MM.1S (cell line): ENCODE measurements at regions not wholly inside any gene's neighbourhood (a gene's known extent, or its start where the extent isn't known, plus 50 kb on each side); places are given as distances from the start of the nearest gene placed in this dataset.

Experiments used
- DNase-seq: peaks from one replicate; pipeline ENCODE4 v3.0.0-alpha.2; 2015
- H2AFZ ChIP-seq: fragments of 300-600 bp; sonication (generic); 2 replicates; pipeline ENCODE4 v1.6.0; 2016; ENCODE audit warnings: antibody characterized with exemption, low read length
- H3F3A ChIP-seq: fragments of 300-600 bp; sonication (generic); 2 replicates; pipeline ENCODE4 v1.6.1; 2016; ENCODE audit warnings: mild to moderate bottlenecking, antibody characterized with exemption, low read length, moderate library complexity, mixed read lengths; ENCODE audit not compliant: insufficient read depth
- H3K27ac ChIP-seq: fragments of 300-600 bp; sonication (generic); 2 replicates; pipeline ENCODE4 v1.5.1; 2016; ENCODE audit warnings: mild to moderate bottlenecking, low read length
- H3K27me3 ChIP-seq: fragments of 300-600 bp; sonication (generic); replicated peaks from 2 replicates; pipeline ENCODE4 v1.6.0; 2016; ENCODE audit warnings: low read length; ENCODE audit not compliant: insufficient read depth
- H3K36me3 ChIP-seq: fragments of 300-600 bp; sonication (generic); replicated peaks from 2 replicates; pipeline ENCODE4 v1.6.1; 2016; ENCODE audit warnings: mild to moderate bottlenecking, low read length, mixed read lengths; ENCODE audit not compliant: insufficient read depth
- H3K4me1 ChIP-seq: fragments of 300-600 bp; sonication (generic); 2 replicates; pipeline ENCODE4 v1.6.1; 2016; ENCODE audit warnings: low read length, mixed read lengths
- H3K4me2 ChIP-seq: fragments of 300-600 bp; sonication (generic); 2 replicates; pipeline ENCODE4 v1.6.0; 2016; ENCODE audit warnings: low read depth, low read length
- H3K4me3 ChIP-seq: fragments of 300-600 bp; sonication (generic); 2 replicates; pipeline ENCODE4 v1.5.1; 2016; ENCODE audit warnings: low read length, mixed read lengths
- H3K79me2 ChIP-seq: fragments of 300-600 bp; sonication (generic); 2 replicates; pipeline ENCODE4 v1.6.1; 2016; ENCODE audit warnings: mixed run types, low read length, mixed read lengths
- H3K9ac ChIP-seq: fragments of 300-600 bp; sonication (generic); 2 replicates; pipeline ENCODE4 v1.6.1; 2016; ENCODE audit warnings: low read length, mixed read lengths
- H3K9me2 ChIP-seq: fragments of 300-600 bp; sonication (generic); replicated peaks from 2 replicates; pipeline ENCODE4 v1.6.1; 2016; ENCODE audit warnings: mild to moderate bottlenecking, low read length, mixed read lengths; ENCODE audit not compliant: insufficient read depth
- H3K9me3 ChIP-seq: fragments of 300-600 bp; sonication (generic); replicated peaks from 2 replicates; pipeline ENCODE4 v1.6.1; 2016; ENCODE audit warnings: mild to moderate bottlenecking, low read length, mixed read lengths; ENCODE audit not compliant: insufficient read depth
- H4K20me1 ChIP-seq: fragments of 300-600 bp; sonication (generic); 2 replicates; pipeline ENCODE4 v1.6.1; 2016; ENCODE audit warnings: mild to moderate bottlenecking, low read length, moderate library complexity, mixed read lengths; ENCODE audit not compliant: insufficient read depth
- EZH2 ChIP-seq: fragments of 300-600 bp; sonication (generic); optimal IDR thresholded peaks from 2 replicates; pipeline ENCODE3; 2017; ENCODE audit warnings: low read depth, mild to moderate bottlenecking, antibody characterized with exemption, low read length, mixed read lengths
- EZH2phosphoT487 ChIP-seq: fragments of 300-600 bp; sonication (generic); IDR thresholded peaks from 2 replicates; pipeline ENCODE4 v1.6.1; 2018; ENCODE audit warnings: antibody characterized with exemption, low read length
- TF ChIP-seq, protein P1 (sequence below): fragments of 300-600 bp; sonication (generic); IDR thresholded peaks from 2 replicates; pipeline ENCODE4 v1.5.1; 2016; ENCODE audit warnings: antibody characterized with exemption, low read length, mixed read lengths

DNA sequence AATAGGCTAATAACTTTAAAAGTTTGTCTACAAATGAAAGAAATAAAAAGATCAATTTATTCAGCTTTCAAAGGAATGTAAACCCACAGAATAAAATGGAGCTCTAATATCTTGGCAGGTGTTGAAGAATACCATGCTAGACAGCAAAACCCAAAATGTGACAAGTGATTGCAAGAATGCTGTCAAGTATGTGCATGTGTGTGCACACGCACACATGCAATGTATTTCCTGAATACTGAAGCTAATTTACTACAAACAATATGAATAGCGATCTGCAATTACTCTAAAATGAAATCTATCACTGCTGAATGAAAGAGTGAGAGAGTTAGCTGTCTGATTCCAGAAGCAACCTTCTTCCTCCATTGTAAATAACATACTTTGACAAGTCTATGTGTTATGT is 179.2 kb upstream of the HSF2 start:
- Histone ChIP-seq H3K79me2 (no peaks in the 10 kb centered on the region), H3K27ac (no peak overlapping the region), H3K9me2 (no peaks in the 10 kb centered on the region), H3K4me2 (no peak overlapping the region), H2AFZ (no peak overlapping the region), H4K20me1 (no peaks in the 10 kb centered on the region), H3K9ac (no peak overlapping the region), H3K4me3 (no peak overlapping the region), H3K36me3 (no peaks in the 10 kb centered on the region), H3K9me3 (no peaks in the 10 kb centered on the region), H3K4me1 (0 out of 2 replicates have a peak, but pooled peaks cover 3% of the 10 kb centered on the region), H3K27me3 (no peaks in the 10 kb centered on the region), H3F3A (no peaks in the 10 kb centered on the region)
- TF ChIP-seq, protein P1, sequence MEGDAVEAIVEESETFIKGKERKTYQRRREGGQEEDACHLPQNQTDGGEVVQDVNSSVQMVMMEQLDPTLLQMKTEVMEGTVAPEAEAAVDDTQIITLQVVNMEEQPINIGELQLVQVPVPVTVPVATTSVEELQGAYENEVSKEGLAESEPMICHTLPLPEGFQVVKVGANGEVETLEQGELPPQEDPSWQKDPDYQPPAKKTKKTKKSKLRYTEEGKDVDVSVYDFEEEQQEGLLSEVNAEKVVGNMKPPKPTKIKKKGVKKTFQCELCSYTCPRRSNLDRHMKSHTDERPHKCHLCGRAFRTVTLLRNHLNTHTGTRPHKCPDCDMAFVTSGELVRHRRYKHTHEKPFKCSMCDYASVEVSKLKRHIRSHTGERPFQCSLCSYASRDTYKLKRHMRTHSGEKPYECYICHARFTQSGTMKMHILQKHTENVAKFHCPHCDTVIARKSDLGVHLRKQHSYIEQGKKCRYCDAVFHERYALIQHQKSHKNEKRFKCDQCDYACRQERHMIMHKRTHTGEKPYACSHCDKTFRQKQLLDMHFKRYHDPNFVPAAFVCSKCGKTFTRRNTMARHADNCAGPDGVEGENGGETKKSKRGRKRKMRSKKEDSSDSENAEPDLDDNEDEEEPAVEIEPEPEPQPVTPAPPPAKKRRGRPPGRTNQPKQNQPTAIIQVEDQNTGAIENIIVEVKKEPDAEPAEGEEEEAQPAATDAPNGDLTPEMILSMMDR, result no peak
- TF ChIP-seq EZH2 (no peak), EZH2phosphoT487 (no peak)
- no peak for DNase-seq

DNA sequence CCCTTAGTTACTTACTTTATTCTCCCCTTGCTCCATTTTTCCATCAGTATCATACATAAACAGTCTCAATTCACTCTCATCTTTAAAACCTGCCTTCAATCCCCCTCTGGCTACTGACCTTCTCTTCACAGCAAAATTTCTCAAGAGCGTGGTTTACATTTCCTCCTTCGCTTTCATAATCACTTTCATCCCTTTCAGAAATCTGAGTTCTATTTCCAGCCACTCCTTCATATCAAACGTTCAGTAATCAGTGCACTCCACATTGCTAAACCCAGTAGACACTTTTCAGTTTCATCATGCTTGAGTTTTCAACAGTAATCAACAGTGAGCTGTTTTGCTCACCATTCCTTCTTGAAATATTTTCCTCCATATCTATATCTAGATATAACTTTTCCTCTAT is 176.7 kb upstream of the HSF2 start:
- no peak overlapping the region for H2AFZ ChIP-seq
- TF ChIP-seq EZH2 (no peak), EZH2phosphoT487 (no peak)
- TF ChIP-seq, protein P1, result no peak
- no peaks in the 10 kb centered on the region for H3K9me2 ChIP-seq
- 0 out of 2 replicates have a peak, but pooled peaks cover 3% of the 10 kb centered on the region for H3K4me1 ChIP-seq
- no peak overlapping the region for H3K4me3 ChIP-seq
- H3K27me3 ChIP-seq, result no peaks in the 10 kb centered on the region
- H4K20me1 ChIP-seq, result no peaks in the 10 kb centered on the region
- DNase-seq, result peak; percentile 19
- H3K9me3 ChIP-seq, result no peaks in the 10 kb centered on the region
- H3K36me3 ChIP-seq, result no peaks in the 10 kb centered on the region
- H3F3A ChIP-seq, result no peaks in the 10 kb centered on the region
- no peak overlapping the region for H3K4me2 ChIP-seq
- H3K27ac ChIP-seq, result no peak overlapping the region
- H3K79me2 ChIP-seq, result no peaks in the 10 kb centered on the region
- no peak overlapping the region for H3K9ac ChIP-seq

DNA sequence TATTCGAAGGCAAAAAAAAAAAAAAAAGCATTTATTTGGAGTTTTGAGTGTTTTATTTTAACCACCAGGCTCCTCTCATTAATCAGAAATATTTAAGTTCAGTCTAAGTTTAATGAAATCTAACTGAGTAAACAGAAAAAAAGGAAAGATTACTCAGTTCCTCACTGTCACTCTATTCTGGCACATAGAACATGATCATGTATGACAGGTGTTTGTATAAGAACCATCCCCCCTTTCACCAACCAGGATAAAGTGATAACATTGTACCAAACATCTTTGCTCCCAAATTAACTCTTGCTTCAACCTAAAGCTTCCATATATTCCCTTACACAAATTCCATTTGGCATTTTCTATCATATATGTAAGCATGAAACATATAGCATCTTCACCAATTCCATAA is 176.2 kb upstream of the HSF2 start:
- no peaks in the 10 kb centered on the region for H3K9me2 ChIP-seq
- no peak overlapping the region for H3K4me2 ChIP-seq
- no peak for DNase-seq
- H3K4me1 ChIP-seq, result 0 out of 2 replicates have a peak, but pooled peaks cover 3% of the 10 kb centered on the region
- TF ChIP-seq, protein P1, result no peak
- no peak for TF ChIP-seq EZH2
- TF ChIP-seq EZH2phosphoT487, result no peak
- H3K27me3 ChIP-seq, result no peaks in the 10 kb centered on the region
- no peaks in the 10 kb centered on the region for H3K9me3 ChIP-seq
- H4K20me1 ChIP-seq, result no peaks in the 10 kb centered on the region
- no peaks in the 10 kb centered on the region for H3F3A ChIP-seq
- no peak overlapping the region for H3K9ac ChIP-seq
- H3K79me2 ChIP-seq, result no peaks in the 10 kb centered on the region
- H3K4me3 ChIP-seq, result no peak overlapping the region
- no peaks in the 10 kb centered on the region for H3K36me3 ChIP-seq
- no peak overlapping the region for H3K27ac ChIP-seq
- no peak overlapping the region for H2AFZ ChIP-seq
